ENCODE measurements at regions not wholly inside any gene's neighbourhood (a gene's known extent, or its start where the extent isn't known, plus 50 kb on each side); places are given as distances from the start of the nearest gene placed in this dataset.

DNA sequence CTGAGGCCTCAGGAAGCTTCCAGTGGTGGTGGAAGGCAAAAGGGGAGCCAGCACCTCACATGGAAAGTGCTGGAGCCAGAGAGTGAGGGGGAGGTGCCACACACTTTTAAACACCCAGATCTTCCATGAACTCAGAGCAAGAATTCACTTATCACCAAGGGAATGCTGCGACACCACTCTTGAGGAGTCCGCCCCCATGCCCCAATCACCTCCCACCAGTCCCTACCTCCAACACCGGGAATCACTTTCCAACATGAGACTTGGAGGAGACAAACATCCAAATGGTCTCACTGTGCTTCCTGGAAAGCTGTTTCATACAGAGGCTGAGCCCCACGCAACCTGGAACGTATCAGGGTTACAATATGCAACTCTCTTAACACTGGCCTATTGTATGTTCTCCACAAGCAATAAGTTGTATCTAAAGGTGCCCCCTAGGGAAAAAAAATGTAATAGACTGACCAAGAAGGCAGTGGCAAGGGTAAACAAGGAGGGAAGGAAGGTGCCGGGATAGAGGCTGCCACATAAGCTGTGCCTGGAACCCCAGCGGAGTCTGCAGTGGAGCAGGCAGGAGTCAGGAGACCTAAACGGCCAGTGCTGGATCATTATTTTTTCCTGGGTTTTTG is 106.7 kb upstream of the FOXF1 start:
- H3K36me3 ChIP-seq = no peaks in the 10 kb centered on the region
- H3K4me1 ChIP-seq = no peaks in the 10 kb centered on the region
- H3K27ac ChIP-seq = no peak overlapping the region
- no peak overlapping the region for H3K4me3 ChIP-seq
- TF ChIP-seq EP300 (IDR thresholded peaks at IDR 0.05) (no peak), POLR2A (IDR thresholded peaks at IDR 0.05) (no peak)
- TF ChIP-seq, protein P1, sequence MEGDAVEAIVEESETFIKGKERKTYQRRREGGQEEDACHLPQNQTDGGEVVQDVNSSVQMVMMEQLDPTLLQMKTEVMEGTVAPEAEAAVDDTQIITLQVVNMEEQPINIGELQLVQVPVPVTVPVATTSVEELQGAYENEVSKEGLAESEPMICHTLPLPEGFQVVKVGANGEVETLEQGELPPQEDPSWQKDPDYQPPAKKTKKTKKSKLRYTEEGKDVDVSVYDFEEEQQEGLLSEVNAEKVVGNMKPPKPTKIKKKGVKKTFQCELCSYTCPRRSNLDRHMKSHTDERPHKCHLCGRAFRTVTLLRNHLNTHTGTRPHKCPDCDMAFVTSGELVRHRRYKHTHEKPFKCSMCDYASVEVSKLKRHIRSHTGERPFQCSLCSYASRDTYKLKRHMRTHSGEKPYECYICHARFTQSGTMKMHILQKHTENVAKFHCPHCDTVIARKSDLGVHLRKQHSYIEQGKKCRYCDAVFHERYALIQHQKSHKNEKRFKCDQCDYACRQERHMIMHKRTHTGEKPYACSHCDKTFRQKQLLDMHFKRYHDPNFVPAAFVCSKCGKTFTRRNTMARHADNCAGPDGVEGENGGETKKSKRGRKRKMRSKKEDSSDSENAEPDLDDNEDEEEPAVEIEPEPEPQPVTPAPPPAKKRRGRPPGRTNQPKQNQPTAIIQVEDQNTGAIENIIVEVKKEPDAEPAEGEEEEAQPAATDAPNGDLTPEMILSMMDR (IDR thresholded peaks at IDR 0.05) = no peak
- H3K9me3 ChIP-seq = no peaks in the 10 kb centered on the region
- DNase-seq (ENCODE audit: low spot score in 2 of 2) = no peak
- WGBS, 2 donors = 51 to 56% methylated on average over 8 of the region's 8 CpGs
- H3K27me3 ChIP-seq = peaks cover 0 to 6% of the 10 kb centered on the region in 2 donors

DNA sequence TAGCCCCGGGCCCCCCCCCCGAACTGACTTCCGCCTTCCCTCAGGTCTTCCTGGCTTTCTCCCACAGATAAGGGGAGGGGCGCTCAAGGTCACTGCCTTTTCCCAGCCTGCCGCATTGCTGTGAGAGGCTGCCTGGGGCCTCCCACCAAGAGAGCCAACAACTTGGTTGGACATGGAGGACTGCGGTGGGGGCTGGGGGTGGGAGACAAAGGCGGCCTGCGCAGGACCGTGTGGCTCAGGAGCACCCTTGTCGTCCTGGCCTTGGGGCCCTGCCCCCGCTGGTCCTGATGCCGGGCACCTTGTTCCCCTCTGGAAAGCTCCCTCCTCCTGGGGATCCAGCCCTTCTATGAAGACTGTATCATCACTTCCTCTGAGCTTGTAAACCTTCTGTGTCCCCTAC is 105.6 kb upstream of the FOXF1 start:
- 63 to 67% methylated on average over 8 to 9 of the region's 12 CpGs for WGBS, 2 donors
- H3K27ac ChIP-seq = no peak overlapping the region
- H3K4me3 ChIP-seq = no peak overlapping the region
- H3K4me1 ChIP-seq = no peaks in the 10 kb centered on the region
- no peak for DNase-seq (ENCODE audit: low spot score in 2 of 2)
- H3K27me3 ChIP-seq = peaks cover 0 to 6% of the 10 kb centered on the region in 2 donors
- TF ChIP-seq, protein P1 (IDR thresholded peaks at IDR 0.05) = no peak
- no peak for TF ChIP-seq EP300 (IDR thresholded peaks at IDR 0.05)
- no peak for TF ChIP-seq POLR2A (IDR thresholded peaks at IDR 0.05)
- no peaks in the 10 kb centered on the region for H3K36me3 ChIP-seq
- H3K9me3 ChIP-seq = no peaks in the 10 kb centered on the region

DNA sequence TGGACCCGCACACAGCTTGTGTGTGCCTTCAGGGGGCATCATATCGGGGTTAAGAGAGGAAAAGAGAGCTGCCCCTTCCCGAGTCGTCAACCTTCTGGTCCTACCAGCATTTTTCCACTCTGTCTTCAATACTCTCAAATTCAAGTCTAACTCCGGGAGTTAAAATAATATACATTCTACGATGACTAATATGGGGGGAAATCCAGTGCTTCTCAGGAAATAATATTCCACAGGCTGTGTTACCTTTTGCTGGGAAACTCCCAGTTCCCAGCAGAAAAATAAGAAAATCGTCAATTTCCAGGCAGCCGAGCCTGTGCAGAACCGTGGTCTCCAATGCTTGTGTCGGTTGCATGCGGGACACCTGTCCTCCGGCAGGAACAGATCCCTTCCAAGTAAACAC is 105.0 kb upstream of the FOXF1 start:
- WGBS, 2 donors = 72% methylated on average over 12 of the region's 12 CpGs
- Histone ChIP-seq H3K27me3 (peaks cover 0 to 6% of the 10 kb centered on the region in 2 donors), H3K4me3 (no peak overlapping the region), H3K9me3 (no peaks in the 10 kb centered on the region), H3K36me3 (no peaks in the 10 kb centered on the region), H3K4me1 (no peaks in the 10 kb centered on the region), H3K27ac (no peak overlapping the region)
- DNase-seq (ENCODE audit: low spot score in 2 of 2) = no peak
- TF ChIP-seq EP300 (IDR thresholded peaks at IDR 0.05) (no peak), POLR2A (IDR thresholded peaks at IDR 0.05) (no peak)
- TF ChIP-seq, protein P1 (IDR thresholded peaks at IDR 0.05) = no peak

DNA sequence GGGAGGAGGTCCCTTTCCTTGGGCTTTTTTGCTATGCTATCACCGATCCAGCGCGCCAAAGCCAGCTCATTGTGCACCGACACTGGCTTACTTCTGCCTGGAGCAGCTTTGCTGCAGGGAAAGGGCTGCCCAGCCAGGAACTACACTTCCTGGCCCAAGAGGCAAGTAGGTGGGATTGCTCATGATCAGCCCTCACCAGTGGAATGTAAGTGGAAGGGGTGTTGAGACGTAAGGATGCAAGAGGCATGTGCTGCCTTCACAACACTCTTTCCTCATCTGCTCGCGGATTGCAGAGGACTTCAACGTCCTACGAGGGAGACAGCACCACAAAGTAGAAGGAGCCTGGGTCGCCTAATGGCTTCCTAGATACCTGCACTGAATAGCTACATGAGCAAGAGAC is 104.3 kb upstream of the FOXF1 start:
- Histone ChIP-seq H3K4me3 (no peak overlapping the region), H3K4me1 (no peaks in the 10 kb centered on the region), H3K36me3 (no peaks in the 10 kb centered on the region), H3K27me3 (peaks cover 0 to 6% of the 10 kb centered on the region in 2 donors), H3K9me3 (peaks cover 0 to 7% (median 0%) of the 10 kb centered on the region in 4 donors), H3K27ac (no peak overlapping the region)
- TF ChIP-seq EP300 (IDR thresholded peaks at IDR 0.05) (no peak), POLR2A (IDR thresholded peaks at IDR 0.05) (no peak)
- TF ChIP-seq, protein P1 (IDR thresholded peaks at IDR 0.05) = no peak
- no peak for DNase-seq (ENCODE audit: low spot score in 2 of 2)
- 82 to 85% methylated on average over 10 of the region's 10 CpGs for WGBS, 2 donors

DNA sequence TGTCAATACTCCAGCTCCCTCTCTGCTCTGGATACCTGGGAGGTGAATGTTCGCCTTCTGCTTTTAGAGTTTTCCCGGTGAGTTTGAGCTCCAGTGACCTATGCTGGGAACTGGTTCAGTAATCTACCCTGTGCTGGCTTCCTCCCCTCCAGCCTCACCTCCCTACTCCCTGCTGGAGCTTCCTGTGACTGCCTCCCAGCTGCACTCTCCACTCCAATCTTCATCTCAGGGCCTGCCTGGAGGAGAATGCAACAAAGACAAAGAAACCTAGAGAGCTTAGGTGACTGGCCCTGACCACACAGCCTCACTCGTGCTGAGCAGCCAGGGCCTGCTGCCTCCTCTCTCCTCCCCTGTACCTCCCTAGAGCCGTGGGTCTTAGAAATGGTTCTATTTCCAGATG is 101.6 kb upstream of the FOXF1 start:
- Histone ChIP-seq H3K36me3 (no peaks in the 10 kb centered on the region), H3K4me1 (no peaks in the 10 kb centered on the region), H3K27ac (no peak overlapping the region), H3K4me3 (no peak overlapping the region), H3K27me3 (peaks cover 0 to 6% of the 10 kb centered on the region in 2 donors), H3K9me3 (peaks cover 0 to 28% (median 0%) of the 10 kb centered on the region in 4 donors)
- 53 to 60% methylated on average over 4 of the region's 4 CpGs for WGBS, 2 donors
- DNase-seq (ENCODE audit: low spot score in 2 of 2) = no peak
- no peak for TF ChIP-seq EP300 (IDR thresholded peaks at IDR 0.05)
- no peak for TF ChIP-seq POLR2A (IDR thresholded peaks at IDR 0.05)
- TF ChIP-seq, protein P1 (IDR thresholded peaks at IDR 0.05) = no peak

Measured in tibial nerve (tissue), 4 donors.